ENCODE measurements at regions not wholly inside any gene's neighbourhood (a gene's known extent, or its start where the extent isn't known, plus 50 kb on each side); places are given as distances from the start of the nearest gene placed in this dataset.

DNA sequence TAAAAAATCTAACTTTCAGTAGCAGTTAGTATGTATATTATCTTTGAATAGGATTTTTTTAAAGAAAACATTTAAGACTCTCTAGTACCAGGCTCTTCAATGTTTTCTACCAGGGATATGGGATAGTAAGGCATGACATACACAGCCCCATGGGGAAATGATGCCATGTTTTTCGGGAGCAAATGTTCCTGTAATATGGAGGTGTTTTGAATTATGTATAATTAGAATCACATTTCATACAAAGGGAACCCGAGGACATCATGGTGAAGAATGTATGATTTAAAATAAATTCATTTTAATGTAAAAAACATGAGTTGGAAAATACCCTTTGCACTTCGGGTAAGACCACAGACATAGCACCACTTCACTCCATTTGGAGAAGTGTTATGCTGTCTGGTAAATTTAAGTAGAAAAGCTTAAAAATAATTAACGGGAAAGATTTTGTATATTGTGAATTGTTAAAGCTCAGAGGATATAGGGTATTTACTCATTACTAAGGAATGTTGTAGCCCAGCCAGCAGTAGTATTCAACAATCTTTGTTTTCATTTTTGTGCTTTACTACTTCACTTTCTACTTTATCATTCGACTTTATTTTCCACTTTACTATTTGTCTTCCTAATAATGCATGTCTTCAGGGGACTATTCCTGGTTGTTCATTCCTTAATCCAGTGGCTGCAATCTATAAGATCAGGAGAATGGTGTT lies 2050.7 kb downstream of the ARAP2 start:
- Histone ChIP-seq H2BK15ac (ENCODE audit: low read depth, poor library complexity, severe bottlenecking) (no peak overlapping the region), H2BK5ac (ENCODE audit: low read depth, low read length, poor library complexity, severe bottlenecking) (no peak overlapping the region), H3K27me3 (ENCODE audit: control insufficient read depth in 1 of 2, insufficient read depth in 1 of 2, low read length in 2 of 2) (no peaks in the 10 kb centered on the region), H3K79me1 (replicated peaks; ENCODE audit: low read length, poor library complexity, severe bottlenecking) (no peaks in the 10 kb centered on the region), H3K9ac (ENCODE audit: low read length) (peak overlapping the region; percentile 14), H3K4me3 (ENCODE audit: insufficient read depth in 1 of 2, low read depth in 1 of 2, low read length in 2 of 2) (no peak overlapping the region), H3K18ac (ENCODE audit: low read depth in 1 of 2, low read length in 2 of 2) (no peak overlapping the region), H4K8ac (ENCODE audit: low read length) (peak overlapping the region; percentile 7), H3K9me3 (ENCODE audit: control insufficient read depth, low read length) (no peaks in the 10 kb centered on the region), H3K23ac (ENCODE audit: low read length in 2 of 2) (no peak overlapping the region), H3K27ac (ENCODE audit: low read length, poor library complexity, severe bottlenecking) (no peak overlapping the region), H2BK120ac (ENCODE audit: low read depth, low read length) (no peak overlapping the region), H3K4me1 (ENCODE audit: control insufficient read depth, insufficient read depth, low read depth, low read length) (no peaks in the 10 kb centered on the region), H2AFZ (ENCODE audit: low read depth, low read length) (no peak overlapping the region), H3K14ac (ENCODE audit: low read length in 2 of 2) (no peak overlapping the region), H3K4me2 (ENCODE audit: low read length, poor library complexity, severe bottlenecking) (no peak overlapping the region), H2AK5ac (ENCODE audit: low read length, severe bottlenecking) (no peak overlapping the region), H3K36me3 (ENCODE audit: control insufficient read depth in 1 of 2, insufficient read depth in 2 of 2, low read depth in 1 of 2, low read length in 2 of 2) (no peaks in the 10 kb centered on the region), H3K4ac (ENCODE audit: low read depth in 1 of 2, low read length in 2 of 2) (no peak overlapping the region), H4K91ac (ENCODE audit: low read length) (no peak overlapping the region), H2BK12ac (ENCODE audit: low read length in 2 of 2) (no peak overlapping the region)
- WGBS: 45% methylated on average over 2 of the region's 5 CpGs
- DNase-seq: peak; percentile 18

DNA sequence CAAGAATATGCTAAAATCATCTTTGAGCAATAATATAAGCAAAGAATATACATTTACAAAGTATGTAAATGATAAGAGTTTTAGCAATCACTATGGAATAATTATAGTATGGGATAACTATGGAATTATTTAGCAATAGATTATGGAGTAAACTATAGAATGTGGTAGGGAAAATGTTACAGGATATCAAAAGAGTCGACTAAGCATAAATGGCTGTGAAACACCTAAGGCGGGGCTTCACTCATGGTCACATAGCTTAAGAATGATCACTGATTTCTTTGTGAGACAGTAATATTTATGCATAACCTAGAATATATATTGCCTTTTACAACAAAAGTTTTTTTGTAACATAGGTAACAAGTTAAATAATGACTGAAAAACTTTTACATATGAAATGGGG lies 2049.7 kb downstream of the ARAP2 start:
- Histone ChIP-seq H3K4me3 (ENCODE audit: insufficient read depth in 1 of 2, low read depth in 1 of 2, low read length in 2 of 2) (no peak overlapping the region), H3K9ac (ENCODE audit: low read length) (no peak overlapping the region), H3K36me3 (ENCODE audit: control insufficient read depth in 1 of 2, insufficient read depth in 2 of 2, low read depth in 1 of 2, low read length in 2 of 2) (no peaks in the 10 kb centered on the region), H2BK120ac (ENCODE audit: low read depth, low read length) (no peak overlapping the region), H2AFZ (ENCODE audit: low read depth, low read length) (no peak overlapping the region), H2BK5ac (ENCODE audit: low read depth, low read length, poor library complexity, severe bottlenecking) (no peak overlapping the region), H3K79me1 (replicated peaks; ENCODE audit: low read length, poor library complexity, severe bottlenecking) (no peaks in the 10 kb centered on the region), H3K4me1 (ENCODE audit: control insufficient read depth, insufficient read depth, low read depth, low read length) (no peaks in the 10 kb centered on the region), H3K9me3 (ENCODE audit: control insufficient read depth, low read length) (no peaks in the 10 kb centered on the region), H3K14ac (ENCODE audit: low read length in 2 of 2) (no peak overlapping the region), H4K91ac (ENCODE audit: low read length) (no peak overlapping the region), H3K27ac (ENCODE audit: low read length, poor library complexity, severe bottlenecking) (no peak overlapping the region), H2BK15ac (ENCODE audit: low read depth, poor library complexity, severe bottlenecking) (no peak overlapping the region), H4K8ac (ENCODE audit: low read length) (no peak overlapping the region), H2BK12ac (ENCODE audit: low read length in 2 of 2) (no peak overlapping the region), H3K18ac (ENCODE audit: low read depth in 1 of 2, low read length in 2 of 2) (no peak overlapping the region), H3K4me2 (ENCODE audit: low read length, poor library complexity, severe bottlenecking) (no peak overlapping the region), H3K27me3 (ENCODE audit: control insufficient read depth in 1 of 2, insufficient read depth in 1 of 2, low read length in 2 of 2) (no peaks in the 10 kb centered on the region), H3K23ac (ENCODE audit: low read length in 2 of 2) (no peak overlapping the region), H3K4ac (ENCODE audit: low read depth in 1 of 2, low read length in 2 of 2) (no peak overlapping the region), H2AK5ac (ENCODE audit: low read length, severe bottlenecking) (no peak overlapping the region)
- no peak for DNase-seq
- 100% methylated on average over 1 of the region's 2 CpGs for WGBS

DNA sequence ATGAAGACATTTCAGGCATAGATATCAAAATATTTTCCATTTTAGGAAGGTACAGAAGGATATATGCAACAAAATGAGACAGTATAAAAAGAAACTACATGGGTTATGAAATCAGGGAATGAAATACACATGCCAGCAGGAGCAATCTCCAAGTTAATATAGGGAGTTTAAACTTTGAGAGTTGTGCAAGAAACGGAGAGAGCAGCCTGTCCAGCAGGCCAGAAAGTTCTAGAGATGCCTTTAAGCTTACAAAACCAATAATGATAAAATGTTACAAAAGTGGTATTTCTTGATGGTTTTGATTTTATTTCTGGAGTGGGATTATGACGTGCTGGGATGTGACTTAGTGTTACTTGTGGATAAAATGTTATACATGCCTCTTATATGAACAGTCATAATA lies 2047.9 kb downstream of the ARAP2 start:
- no peak overlapping the region for H3K9ac ChIP-seq (ENCODE audit: low read length)
- H4K8ac ChIP-seq (ENCODE audit: low read length): no peak overlapping the region
- no peak overlapping the region for H3K4ac ChIP-seq (ENCODE audit: low read depth in 1 of 2, low read length in 2 of 2)
- no peaks in the 10 kb centered on the region for H3K79me1 ChIP-seq (replicated peaks; ENCODE audit: low read length, poor library complexity, severe bottlenecking)
- H2AFZ ChIP-seq (ENCODE audit: low read depth, low read length): no peak overlapping the region
- no peak overlapping the region for H3K4me3 ChIP-seq (ENCODE audit: insufficient read depth in 1 of 2, low read depth in 1 of 2, low read length in 2 of 2)
- 88% methylated on average over 2 of the region's 2 CpGs for WGBS
- no peaks in the 10 kb centered on the region for H3K9me3 ChIP-seq (ENCODE audit: control insufficient read depth, low read length)
- no peak overlapping the region for H2AK5ac ChIP-seq (ENCODE audit: low read length, severe bottlenecking)
- H3K27me3 ChIP-seq (ENCODE audit: control insufficient read depth in 1 of 2, insufficient read depth in 1 of 2, low read length in 2 of 2): no peaks in the 10 kb centered on the region
- no peak overlapping the region for H2BK12ac ChIP-seq (ENCODE audit: low read length in 2 of 2)
- no peak overlapping the region for H3K14ac ChIP-seq (ENCODE audit: low read length in 2 of 2)
- DNase-seq: no peak
- H2BK120ac ChIP-seq (ENCODE audit: low read depth, low read length): no peak overlapping the region
- no peak overlapping the region for H4K91ac ChIP-seq (ENCODE audit: low read length)
- no peaks in the 10 kb centered on the region for H3K36me3 ChIP-seq (ENCODE audit: control insufficient read depth in 1 of 2, insufficient read depth in 2 of 2, low read depth in 1 of 2, low read length in 2 of 2)
- no peak overlapping the region for H3K27ac ChIP-seq (ENCODE audit: low read length, poor library complexity, severe bottlenecking)
- no peak overlapping the region for H2BK15ac ChIP-seq (ENCODE audit: low read depth, poor library complexity, severe bottlenecking)
- H3K18ac ChIP-seq (ENCODE audit: low read depth in 1 of 2, low read length in 2 of 2): no peak overlapping the region
- no peak overlapping the region for H3K4me2 ChIP-seq (ENCODE audit: low read length, poor library complexity, severe bottlenecking)
- H3K4me1 ChIP-seq (ENCODE audit: control insufficient read depth, insufficient read depth, low read depth, low read length): no peaks in the 10 kb centered on the region
- H3K23ac ChIP-seq (ENCODE audit: low read length in 2 of 2): no peak overlapping the region
- no peak overlapping the region for H2BK5ac ChIP-seq (ENCODE audit: low read depth, low read length, poor library complexity, severe bottlenecking)

DNA sequence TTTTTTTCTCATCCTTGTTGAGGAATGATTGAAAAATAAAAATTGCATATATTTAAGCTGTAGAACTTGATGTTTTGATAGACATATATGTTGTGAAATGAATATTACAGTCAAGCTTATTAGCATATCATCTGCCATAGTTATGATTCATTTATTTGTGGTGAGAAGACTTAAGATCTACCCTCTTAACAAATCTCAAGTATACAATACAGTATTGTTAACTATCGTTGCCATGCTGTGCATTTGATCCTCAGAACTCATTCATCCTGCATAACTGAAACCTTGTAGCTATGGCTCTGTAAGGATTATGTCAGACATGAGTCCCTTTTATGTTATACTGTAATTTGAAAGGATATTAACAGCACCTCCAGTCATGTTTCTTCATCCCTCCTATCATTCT lies 2045.3 kb downstream of the ARAP2 start:
- Histone ChIP-seq H2BK15ac (ENCODE audit: low read depth, poor library complexity, severe bottlenecking) (no peak overlapping the region), H2AFZ (ENCODE audit: low read depth, low read length) (no peak overlapping the region), H3K9me3 (ENCODE audit: control insufficient read depth, low read length) (no peaks in the 10 kb centered on the region), H2BK5ac (ENCODE audit: low read depth, low read length, poor library complexity, severe bottlenecking) (no peak overlapping the region), H3K14ac (ENCODE audit: low read length in 2 of 2) (no peak overlapping the region), H3K23ac (ENCODE audit: low read length in 2 of 2) (no peak overlapping the region), H3K36me3 (ENCODE audit: control insufficient read depth in 1 of 2, insufficient read depth in 2 of 2, low read depth in 1 of 2, low read length in 2 of 2) (no peaks in the 10 kb centered on the region), H4K8ac (ENCODE audit: low read length) (no peak overlapping the region), H3K18ac (ENCODE audit: low read depth in 1 of 2, low read length in 2 of 2) (no peak overlapping the region), H3K4ac (ENCODE audit: low read depth in 1 of 2, low read length in 2 of 2) (no peak overlapping the region), H3K27me3 (ENCODE audit: control insufficient read depth in 1 of 2, insufficient read depth in 1 of 2, low read length in 2 of 2) (no peaks in the 10 kb centered on the region), H3K4me1 (ENCODE audit: control insufficient read depth, insufficient read depth, low read depth, low read length) (no peaks in the 10 kb centered on the region), H3K4me3 (ENCODE audit: insufficient read depth in 1 of 2, low read depth in 1 of 2, low read length in 2 of 2) (no peak overlapping the region), H2AK5ac (ENCODE audit: low read length, severe bottlenecking) (no peak overlapping the region), H2BK12ac (ENCODE audit: low read length in 2 of 2) (no peak overlapping the region), H2BK120ac (ENCODE audit: low read depth, low read length) (no peak overlapping the region), H3K4me2 (ENCODE audit: low read length, poor library complexity, severe bottlenecking) (no peak overlapping the region), H3K27ac (ENCODE audit: low read length, poor library complexity, severe bottlenecking) (no peak overlapping the region), H3K9ac (ENCODE audit: low read length) (no peak overlapping the region), H4K91ac (ENCODE audit: low read length) (no peak overlapping the region), H3K79me1 (replicated peaks; ENCODE audit: low read length, poor library complexity, severe bottlenecking) (no peaks in the 10 kb centered on the region)
- 100% methylated on average over 1 of the region's 1 CpG for whole genome bisulfite sequencing
- DNase-seq: no peak
